ENCODE measurements at regions not wholly inside any gene's neighbourhood (a gene's known extent, or its start where the extent isn't known, plus 50 kb on each side); places are given as distances from the start of the nearest gene placed in this dataset.
"Not testable (repeated sequence)": the region's sequence is repeated elsewhere in the genome, so short reads cannot be mapped to it uniquely, and the experiment has no call there.

DNA sequence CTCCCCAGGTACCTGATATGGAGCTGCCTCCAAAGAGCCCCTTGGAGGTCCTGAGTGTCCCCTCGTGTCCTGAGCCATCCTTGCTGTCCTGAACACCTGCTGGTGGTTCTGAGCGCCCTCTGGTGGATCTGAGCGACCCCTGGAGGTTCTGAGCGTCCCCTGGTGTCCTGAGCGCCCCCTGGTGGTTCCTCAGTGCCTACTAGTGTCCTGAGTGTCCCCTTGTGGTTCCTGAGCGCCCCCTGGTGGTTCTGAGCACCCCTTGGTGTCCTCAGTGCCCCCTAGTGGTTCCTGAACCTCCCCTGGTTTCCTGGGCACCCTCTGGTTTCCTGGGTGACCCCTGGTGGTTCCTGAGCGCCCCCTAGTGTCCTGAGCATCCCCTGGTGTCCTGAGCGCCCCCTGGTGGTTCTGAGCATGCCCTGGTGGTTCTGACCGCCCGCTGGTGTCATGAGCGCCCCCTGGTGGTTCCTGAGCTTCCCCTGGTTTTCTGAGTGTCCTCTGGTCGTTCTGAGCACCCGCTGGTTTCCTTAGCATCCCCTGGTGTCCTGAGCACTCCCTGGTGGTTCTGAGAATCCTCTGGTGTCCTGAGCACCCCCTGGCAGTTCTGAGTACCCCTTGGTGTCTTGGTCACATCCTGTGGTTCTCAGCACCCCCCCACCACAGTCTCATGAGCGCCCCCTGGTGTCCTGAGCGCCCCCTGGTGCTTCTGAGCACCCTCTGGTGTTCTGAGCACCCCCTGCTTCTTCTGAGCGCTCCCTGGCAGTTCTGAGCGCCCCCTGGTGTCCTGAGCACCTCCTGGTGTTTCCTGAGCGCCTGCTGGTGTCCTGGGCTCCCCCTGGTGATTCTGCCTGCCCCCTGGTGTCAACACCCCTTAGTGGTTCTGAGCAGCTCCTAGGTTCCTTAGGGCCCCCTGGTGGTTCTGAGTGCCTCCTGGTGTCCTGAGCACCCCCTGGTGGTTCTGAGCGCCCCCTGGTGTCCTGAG is 146.8 kb downstream of the POTEB start:
- TF ChIP-seq ZC3H11A (IDR thresholded peaks at IDR 0.05): not testable (repeated sequence)
- TF ChIP-seq, protein P1, sequence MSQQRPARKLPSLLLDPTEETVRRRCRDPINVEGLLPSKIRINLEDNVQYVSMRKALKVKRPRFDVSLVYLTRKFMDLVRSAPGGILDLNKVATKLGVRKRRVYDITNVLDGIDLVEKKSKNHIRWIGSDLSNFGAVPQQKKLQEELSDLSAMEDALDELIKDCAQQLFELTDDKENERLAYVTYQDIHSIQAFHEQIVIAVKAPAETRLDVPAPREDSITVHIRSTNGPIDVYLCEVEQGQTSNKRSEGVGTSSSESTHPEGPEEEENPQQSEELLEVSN (IDR thresholded peaks at IDR 0.05; ENCODE audit: borderline replicate concordance, low read depth): not testable (repeated sequence)
- TF ChIP-seq, protein P2, sequence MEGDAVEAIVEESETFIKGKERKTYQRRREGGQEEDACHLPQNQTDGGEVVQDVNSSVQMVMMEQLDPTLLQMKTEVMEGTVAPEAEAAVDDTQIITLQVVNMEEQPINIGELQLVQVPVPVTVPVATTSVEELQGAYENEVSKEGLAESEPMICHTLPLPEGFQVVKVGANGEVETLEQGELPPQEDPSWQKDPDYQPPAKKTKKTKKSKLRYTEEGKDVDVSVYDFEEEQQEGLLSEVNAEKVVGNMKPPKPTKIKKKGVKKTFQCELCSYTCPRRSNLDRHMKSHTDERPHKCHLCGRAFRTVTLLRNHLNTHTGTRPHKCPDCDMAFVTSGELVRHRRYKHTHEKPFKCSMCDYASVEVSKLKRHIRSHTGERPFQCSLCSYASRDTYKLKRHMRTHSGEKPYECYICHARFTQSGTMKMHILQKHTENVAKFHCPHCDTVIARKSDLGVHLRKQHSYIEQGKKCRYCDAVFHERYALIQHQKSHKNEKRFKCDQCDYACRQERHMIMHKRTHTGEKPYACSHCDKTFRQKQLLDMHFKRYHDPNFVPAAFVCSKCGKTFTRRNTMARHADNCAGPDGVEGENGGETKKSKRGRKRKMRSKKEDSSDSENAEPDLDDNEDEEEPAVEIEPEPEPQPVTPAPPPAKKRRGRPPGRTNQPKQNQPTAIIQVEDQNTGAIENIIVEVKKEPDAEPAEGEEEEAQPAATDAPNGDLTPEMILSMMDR (IDR thresholded peaks at IDR 0.05): not testable (repeated sequence)

All from A549 (cell line).